GM12878 (cell line): ENCODE measurements at regions not wholly inside any gene's neighbourhood (a gene's known extent, or its start where the extent isn't known, plus 50 kb on each side); places are given as distances from the start of the nearest gene placed in this dataset.

Experiments
- ATAC-seq: fragments of 200-7000 bp; cut with Tn5 transposase; 3 replicates; pipeline ENCODE4 v1.9.1; 2020; ENCODE audit warnings: mild to moderate bottlenecking, moderate library complexity
- BruUV-seq: library from RNA; stranded (reverse); fragments of 400-500 nt; replicated peaks from 2 replicates; lab custom pipeline; 2021; lab: Mats Ljungman, UMichigan
- CTCF ChIA-PET: fragments of 300-600 bp; sonication (Branson Sonifier 250); formaldehyde crosslinking; extraction: SDS; loops from one replicate; lab custom pipeline; 2021; ENCODE audit warnings: inconsistent platforms; lab: Yijun Ruan, JAX
- POLR2A ChIA-PET: fragments of 350-600 bp; formaldehyde crosslinking; extraction: SDS; loops from one replicate; lab custom pipeline; 2021; ENCODE audit warnings: inconsistent platforms; lab: Charles Lee
- RAD21 ChIA-PET: fragments of 300-600 bp; sonication (Branson Sonifier 250); formaldehyde crosslinking; loops from one replicate; lab custom pipeline; 2023; ENCODE audit warnings: antibody characterized with exemption; ENCODE audit not compliant: unreplicated experiment; lab: Charles Lee
- SMC1A ChIA-PET: fragments of 300-600 bp; sonication (Branson Sonifier 250); formaldehyde crosslinking; loops from one replicate; lab custom pipeline; 2023; ENCODE audit not compliant: unreplicated experiment, uncharacterized antibody; lab: Charles Lee
- DNase-seq: peaks from one replicate; pipeline ENCODE4 v3.0.0-alpha.2; 2011; ENCODE audit warnings: low read depth, low spot score
- FAIRE-seq: peaks from 3 replicates; lab custom pipeline; 2011; peaks lifted over from hg19 to GRCh38; lab: Jason Lieb, UNC
- H2AFZ ChIP-seq: 2 replicates; pipeline ENCODE4 v1.6.0; 2011; ENCODE audit warnings: low read depth, low read length, control low read depth; ENCODE audit not compliant: control insufficient read depth
- H3K27ac ChIP-seq: 2 replicates; pipeline ENCODE4 v1.5.1; 2011; ENCODE audit warnings: control low read depth; ENCODE audit not compliant: control insufficient read depth, insufficient read depth
- H3K27me3 ChIP-seq, 2 experiments: replicated peaks in 1 of 2; 2 replicates each; pipeline versions ENCODE4 v1.6.0 to v1.6.1; 2011; ENCODE audit warnings: low read length in 1 of 2; ENCODE audit not compliant: control insufficient read depth in 2 of 2, insufficient read depth in 2 of 2
- H3K36me3 ChIP-seq, 2 experiments: 2 replicates each; pipeline ENCODE4 v1.5.1; 2011; ENCODE audit warnings: low read length in 1 of 2; ENCODE audit not compliant: control insufficient read depth in 2 of 2, insufficient read depth in 2 of 2
- H3K4me1 ChIP-seq: 2 replicates; pipeline ENCODE4 v1.6.1; 2011; ENCODE audit warnings: mild to moderate bottlenecking, low read length, moderate library complexity, mixed read lengths; ENCODE audit not compliant: control insufficient read depth, insufficient read depth
- H3K4me2 ChIP-seq: 2 replicates; pipeline ENCODE4 v1.6.0; 2011; ENCODE audit warnings: control low read depth; ENCODE audit not compliant: control insufficient read depth, insufficient read depth
- H3K4me3 ChIP-seq: fragments of 200-600 bp; sonication (generic); 2 replicates; pipeline ENCODE4 v1.5.1; 2016
- H3K79me2 ChIP-seq: 2 replicates; pipeline ENCODE4 v1.6.0; 2011; ENCODE audit warnings: low read length; ENCODE audit not compliant: control insufficient read depth, insufficient read depth
- H3K9ac ChIP-seq: 2 replicates; pipeline ENCODE4 v1.8.0; 2011; ENCODE audit warnings: low read length, control low read depth, mixed read lengths; ENCODE audit not compliant: control insufficient read depth, insufficient read depth
- H3K9me3 ChIP-seq: replicated peaks from 3 replicates; pipeline ENCODE4 v1.5.1; 2011; ENCODE audit warnings: mild to moderate bottlenecking, low read length; ENCODE audit not compliant: control insufficient read depth, insufficient read depth
- H4K20me1 ChIP-seq: 2 replicates; pipeline ENCODE4 v1.6.0; 2011; ENCODE audit not compliant: control insufficient read depth, insufficient read depth
- CBX3 ChIP-seq: fragments of 200-600 bp; sonication (generic); IDR thresholded peaks from 2 replicates; pipeline ENCODE4 v1.6.1; 2016; ENCODE audit warnings: low read depth, borderline replicate concordance
- CBX5 ChIP-seq: sonication (generic); IDR thresholded peaks from 2 replicates; pipeline ENCODE4 v1.6.1; 2016; ENCODE audit warnings: low read depth, moderate library complexity, mild to moderate bottlenecking, inconsistent platforms
- CREM ChIP-seq: IDR thresholded peaks from 2 replicates; pipeline ENCODE4 v1.6.1; 2014; ENCODE audit warnings: antibody characterized with exemption, low read depth
- DPF2 ChIP-seq: fragments of 450-650 bp; IDR thresholded peaks from 2 replicates; pipeline ENCODE4 v1.6.1; 2017; ENCODE audit warnings: mild to moderate bottlenecking
- MXI1 ChIP-seq: fragments of 150-350 bp; IDR thresholded peaks from 2 replicates; pipeline ENCODE4 v1.6.1; 2011; ENCODE audit warnings: low read depth, mild to moderate bottlenecking, inconsistent platforms, low read length, improper control_type of control experiment
- MYC ChIP-seq: IDR thresholded peaks from 2 replicates; pipeline ENCODE4 v1.6.1; 2011; ENCODE audit warnings: mild to moderate bottlenecking, low read length, moderate library complexity, inconsistent platforms; ENCODE audit not compliant: insufficient read depth, insufficient replicate concordance, insufficient read length, severe bottlenecking
- NFXL1 ChIP-seq: fragments of 450-650 bp; IDR thresholded peaks from 2 replicates; pipeline ENCODE4 v1.6.1; 2017; ENCODE audit warnings: antibody characterized with exemption, mild to moderate bottlenecking, borderline replicate concordance
- NFYB ChIP-seq: IDR thresholded peaks from 2 replicates; pipeline ENCODE4 v1.6.1; 2011; ENCODE audit warnings: low read depth, mild to moderate bottlenecking, low read length, improper control_type of control experiment, moderate library complexity; ENCODE audit not compliant: insufficient read depth
- SMC3 ChIP-seq: IDR thresholded peaks from 2 replicates; pipeline ENCODE4 v1.6.1; 2011; ENCODE audit warnings: low read length, improper control_type of control experiment, borderline replicate concordance
- TBL1XR1 ChIP-seq: IDR thresholded peaks from 2 replicates; pipeline ENCODE4 v1.6.1; 2012; ENCODE audit warnings: low read depth, low read length, improper control_type of control experiment
- WGBS: methylation state at CpG from one replicate; pipeline ENCODE4 v1.1.6; 2016; ENCODE audit warnings: low lambda C conversion rate; ENCODE audit not compliant: insufficient replicate concordance, insufficient coverage; ENCODE audit errors: missing lambda C conversion rate; 5-methylcytosine and 5-hydroxymethylcytosine counted together
- in situ Hi-C: fragments of 300-500 bp; cut with MboI; formaldehyde crosslinking; loops from 9 replicates; pipeline ENCODE4 v1.14.3; 2018; ENCODE audit warnings: mixed read lengths
- intact Hi-C: fragments of 100-400 bp; cut with micrococcal nuclease; formaldehyde crosslinking; loops from one replicate; pipeline ENCODE4 v1.14.2; 2022; ENCODE audit not compliant: unreplicated experiment
- TF ChIP-seq, protein P1 (sequence below): fragments of 450-650 bp; IDR thresholded peaks from 2 replicates; pipeline ENCODE4 v1.6.1; 2017; ENCODE audit warnings: mild to moderate bottlenecking, moderate library complexity
- TF ChIP-seq, protein P2 (sequence below): fragments of 450-650 bp; IDR thresholded peaks from 2 replicates; pipeline ENCODE4 v1.6.1; 2017; ENCODE audit warnings: low read depth, mild to moderate bottlenecking, moderate library complexity
- TF ChIP-seq, protein P3 (sequence below): fragments of 450-650 bp; IDR thresholded peaks from 2 replicates; pipeline ENCODE4 v1.6.1; 2017; ENCODE audit warnings: mild to moderate bottlenecking, low read depth, inconsistent platforms; ENCODE audit not compliant: poor library complexity, severe bottlenecking

DNA sequence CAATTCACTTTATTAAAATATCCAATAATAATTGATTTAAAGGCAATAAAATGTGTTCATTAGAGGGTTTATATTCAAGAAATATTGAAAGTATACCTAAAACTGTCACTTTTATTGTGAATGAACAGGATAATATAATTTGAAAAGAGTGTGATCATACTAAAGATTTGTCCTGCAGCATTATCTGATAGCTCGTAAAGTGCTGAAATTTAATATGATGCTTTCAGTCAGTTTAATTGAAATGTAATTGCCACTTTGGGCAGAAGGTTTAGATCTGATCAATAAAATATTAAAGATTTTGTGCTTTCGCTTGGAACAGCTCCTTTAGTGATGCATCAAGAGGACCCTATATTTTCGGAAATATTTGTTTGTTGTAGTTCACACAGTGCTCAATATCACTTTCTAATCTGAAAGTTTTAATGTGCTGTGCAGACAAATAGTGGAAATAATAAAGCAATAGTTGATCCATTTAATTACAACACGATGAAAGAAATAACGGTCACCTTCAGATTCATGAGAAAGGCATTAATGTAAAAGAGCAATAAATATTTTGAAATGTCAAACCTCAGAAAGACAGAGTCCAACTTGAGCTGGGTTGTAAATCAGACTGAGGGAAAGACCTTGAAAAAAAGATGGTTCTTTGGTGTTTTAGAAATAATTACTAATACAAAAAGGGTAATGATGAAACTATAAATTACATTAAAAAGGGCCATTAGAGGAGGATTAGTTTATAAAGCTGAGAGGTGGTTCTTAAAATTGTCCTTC is 129.7 kb upstream of the MEIS2 start:
- Histone ChIP-seq H3K4me1 (no peaks in the 10 kb centered on the region), H3K79me2 (no peaks in the 10 kb centered on the region), H2AFZ (no peak overlapping the region), H3K4me3 (no peak overlapping the region), H3K4me2 (no peak overlapping the region), H4K20me1 (no peaks in the 10 kb centered on the region), H3K9me3 (no peaks in the 10 kb centered on the region), H3K9ac (no peak overlapping the region), H3K36me3 (no peaks in the 10 kb centered on the region), H3K27ac (no peak overlapping the region), H3K27me3 (no peaks in the 10 kb centered on the region)
- SMC1A ChIA-PET = no interaction called here
- in situ Hi-C loops (no loop called here), intact Hi-C loops (no loop called here)
- DNase-seq (no peak), ATAC-seq (no peak), FAIRE-seq (no peak)
- CTCF ChIA-PET = no interaction called here
- RAD21 ChIA-PET = no interaction called here
- 28% methylated on average over 5 of the region's 5 CpGs for WGBS
- POLR2A ChIA-PET = no interaction called here
- no TSS peak for BruUV-seq
- TF ChIP-seq, protein P1, sequence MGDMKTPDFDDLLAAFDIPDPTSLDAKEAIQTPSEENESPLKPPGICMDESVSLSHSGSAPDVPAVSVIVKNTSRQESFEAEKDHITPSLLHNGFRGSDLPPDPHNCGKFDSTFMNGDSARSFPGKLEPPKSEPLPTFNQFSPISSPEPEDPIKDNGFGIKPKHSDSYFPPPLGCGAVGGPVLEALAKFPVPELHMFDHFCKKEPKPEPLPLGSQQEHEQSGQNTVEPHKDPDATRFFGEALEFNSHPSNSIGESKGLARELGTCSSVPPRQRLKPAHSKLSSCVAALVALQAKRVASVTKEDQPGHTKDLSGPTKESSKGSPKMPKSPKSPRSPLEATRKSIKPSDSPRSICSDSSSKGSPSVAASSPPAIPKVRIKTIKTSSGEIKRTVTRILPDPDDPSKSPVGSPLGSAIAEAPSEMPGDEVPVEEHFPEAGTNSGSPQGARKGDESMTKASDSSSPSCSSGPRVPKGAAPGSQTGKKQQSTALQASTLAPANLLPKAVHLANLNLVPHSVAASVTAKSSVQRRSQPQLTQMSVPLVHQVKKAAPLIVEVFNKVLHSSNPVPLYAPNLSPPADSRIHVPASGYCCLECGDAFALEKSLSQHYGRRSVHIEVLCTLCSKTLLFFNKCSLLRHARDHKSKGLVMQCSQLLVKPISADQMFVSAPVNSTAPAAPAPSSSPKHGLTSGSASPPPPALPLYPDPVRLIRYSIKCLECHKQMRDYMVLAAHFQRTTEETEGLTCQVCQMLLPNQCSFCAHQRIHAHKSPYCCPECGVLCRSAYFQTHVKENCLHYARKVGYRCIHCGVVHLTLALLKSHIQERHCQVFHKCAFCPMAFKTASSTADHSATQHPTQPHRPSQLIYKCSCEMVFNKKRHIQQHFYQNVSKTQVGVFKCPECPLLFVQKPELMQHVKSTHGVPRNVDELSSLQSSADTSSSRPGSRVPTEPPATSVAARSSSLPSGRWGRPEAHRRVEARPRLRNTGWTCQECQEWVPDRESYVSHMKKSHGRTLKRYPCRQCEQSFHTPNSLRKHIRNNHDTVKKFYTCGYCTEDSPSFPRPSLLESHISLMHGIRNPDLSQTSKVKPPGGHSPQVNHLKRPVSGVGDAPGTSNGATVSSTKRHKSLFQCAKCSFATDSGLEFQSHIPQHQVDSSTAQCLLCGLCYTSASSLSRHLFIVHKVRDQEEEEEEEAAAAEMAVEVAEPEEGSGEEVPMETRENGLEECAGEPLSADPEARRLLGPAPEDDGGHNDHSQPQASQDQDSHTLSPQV = no peak
- TF ChIP-seq, protein P2, sequence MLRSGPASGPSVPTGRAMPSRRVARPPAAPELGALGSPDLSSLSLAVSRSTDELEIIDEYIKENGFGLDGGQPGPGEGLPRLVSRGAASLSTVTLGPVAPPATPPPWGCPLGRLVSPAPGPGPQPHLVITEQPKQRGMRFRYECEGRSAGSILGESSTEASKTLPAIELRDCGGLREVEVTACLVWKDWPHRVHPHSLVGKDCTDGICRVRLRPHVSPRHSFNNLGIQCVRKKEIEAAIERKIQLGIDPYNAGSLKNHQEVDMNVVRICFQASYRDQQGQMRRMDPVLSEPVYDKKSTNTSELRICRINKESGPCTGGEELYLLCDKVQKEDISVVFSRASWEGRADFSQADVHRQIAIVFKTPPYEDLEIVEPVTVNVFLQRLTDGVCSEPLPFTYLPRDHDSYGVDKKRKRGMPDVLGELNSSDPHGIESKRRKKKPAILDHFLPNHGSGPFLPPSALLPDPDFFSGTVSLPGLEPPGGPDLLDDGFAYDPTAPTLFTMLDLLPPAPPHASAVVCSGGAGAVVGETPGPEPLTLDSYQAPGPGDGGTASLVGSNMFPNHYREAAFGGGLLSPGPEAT = no peak
- TF ChIP-seq TBL1XR1 = no peak
- TF ChIP-seq NFXL1 = no peak
- no peak for TF ChIP-seq MXI1
- TF ChIP-seq NFYB = no peak
- TF ChIP-seq CBX5 = no peak
- TF ChIP-seq, protein P3, sequence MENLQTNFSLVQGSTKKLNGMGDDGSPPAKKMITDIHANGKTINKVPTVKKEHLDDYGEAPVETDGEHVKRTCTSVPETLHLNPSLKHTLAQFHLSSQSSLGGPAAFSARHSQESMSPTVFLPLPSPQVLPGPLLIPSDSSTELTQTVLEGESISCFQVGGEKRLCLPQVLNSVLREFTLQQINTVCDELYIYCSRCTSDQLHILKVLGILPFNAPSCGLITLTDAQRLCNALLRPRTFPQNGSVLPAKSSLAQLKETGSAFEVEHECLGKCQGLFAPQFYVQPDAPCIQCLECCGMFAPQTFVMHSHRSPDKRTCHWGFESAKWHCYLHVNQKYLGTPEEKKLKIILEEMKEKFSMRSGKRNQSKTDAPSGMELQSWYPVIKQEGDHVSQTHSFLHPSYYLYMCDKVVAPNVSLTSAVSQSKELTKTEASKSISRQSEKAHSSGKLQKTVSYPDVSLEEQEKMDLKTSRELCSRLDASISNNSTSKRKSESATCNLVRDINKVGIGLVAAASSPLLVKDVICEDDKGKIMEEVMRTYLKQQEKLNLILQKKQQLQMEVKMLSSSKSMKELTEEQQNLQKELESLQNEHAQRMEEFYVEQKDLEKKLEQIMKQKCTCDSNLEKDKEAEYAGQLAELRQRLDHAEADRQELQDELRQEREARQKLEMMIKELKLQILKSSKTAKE = no peak
- TF ChIP-seq CREM = no peak
- TF ChIP-seq CBX3 = no peak
- no peak for TF ChIP-seq SMC3
- no peak for TF ChIP-seq DPF2
- TF ChIP-seq MYC = no peak
